ENCODE measurements at regions not wholly inside any gene's neighbourhood (a gene's known extent, or its start where the extent isn't known, plus 50 kb on each side); places are given as distances from the start of the nearest gene placed in this dataset.
A peak's percentile ranks its signal among the peaks of the same experiment; 100 is the strongest.
"Not testable (repeated sequence)": the region's sequence is repeated elsewhere in the genome, so short reads cannot be mapped to it uniquely, and the experiment has no call there.

- H3K27ac ChIP-seq: no peak overlapping the region
- DNase-seq (ENCODE audit: low read depth, low spot score): no peak
Measured at GRCh38 chr5:142259758-142260157, 65.1 kb downstream of the SPRY4 start.

GRCh38 chr5:142255831-142256230, 69.0 kb downstream of the SPRY4 start:
- no peak for DNase-seq (ENCODE audit: low read depth, low spot score)
- H3K27ac ChIP-seq: no peak overlapping the region

GRCh38 chr5:142254431-142254830, 70.4 kb downstream of the SPRY4 start:
- no peak for DNase-seq (ENCODE audit: low read depth, low spot score)
- H3K27ac ChIP-seq: no peak overlapping the region

- DNase-seq (ENCODE audit: low read depth, low spot score): no peak
- no peak overlapping the region for H3K27ac ChIP-seq
Measured at GRCh38 chr5:142253938-142254337, 70.9 kb downstream of the SPRY4 start.

GRCh38 chr5:142250119-142250518, 74.7 kb downstream of the SPRY4 start:
- no peak for DNase-seq (ENCODE audit: low read depth, low spot score)
- H3K27ac ChIP-seq: no peak overlapping the region

- DNase-seq (ENCODE audit: low read depth, low spot score): no peak
- no peak overlapping the region for H3K27ac ChIP-seq
Measured at GRCh38 chr5:142248853-142249462, 75.9 kb downstream of the SPRY4 start.

- peak; percentile 24 for DNase-seq (ENCODE audit: low read depth, low spot score)
- H3K27ac ChIP-seq: peak overlapping the region; percentile 32
Measured at GRCh38 chr5:142246258-142246657, 78.6 kb downstream of the SPRY4 start.

GRCh38 chr5:142245786-142246185, 79.0 kb downstream of the SPRY4 start:
- peak overlapping the region; percentile 32 for H3K27ac ChIP-seq
- DNase-seq (ENCODE audit: low read depth, low spot score): no peak

GRCh38 chr5:142244440-142244839, 80.4 kb downstream of the SPRY4 start:
- no peak for DNase-seq (ENCODE audit: low read depth, low spot score)

GRCh38 chr5:142242272-142242671, 82.5 kb downstream of the SPRY4 start:
- no peak for DNase-seq (ENCODE audit: low read depth, low spot score)
- no peak overlapping the region for H3K27ac ChIP-seq

More at GRCh38 chr5:142244440-142244839, 80.4 kb downstream of the SPRY4 start:
- H3K27ac ChIP-seq: no peak overlapping the region

GRCh38 chr5:142239394-142240159, 85.2 kb downstream of the SPRY4 start:
- DNase-seq (ENCODE audit: low read depth, low spot score): no peak
- peak overlapping the region; percentile 10 for H3K27ac ChIP-seq

- DNase-seq (ENCODE audit: low read depth, low spot score): no peak
- no peak overlapping the region for H3K27ac ChIP-seq
Measured at GRCh38 chr5:142237707-142238106, 87.1 kb downstream of the SPRY4 start.

GRCh38 chr5:142236673-142237290, 88.0 kb downstream of the SPRY4 start:
- H3K27ac ChIP-seq; DNase-seq (ENCODE audit: low read depth, low spot score): not testable (repeated sequence)

GRCh38 chr5:142235870-142236672, 88.8 kb downstream of the SPRY4 start:
- no peak overlapping the region for H3K27ac ChIP-seq
- no peak for DNase-seq (ENCODE audit: low read depth, low spot score)

GRCh38 chr5:142235050-142235797, 89.6 kb downstream of the SPRY4 start:
- H3K27ac ChIP-seq: no peak overlapping the region
- no peak for DNase-seq (ENCODE audit: low read depth, low spot score)

- DNase-seq (ENCODE audit: low read depth, low spot score): no peak
- no peak overlapping the region for H3K27ac ChIP-seq
Measured at GRCh38 chr5:142233083-142234032, 91.5 kb downstream of the SPRY4 start.

- not testable (repeated sequence) for DNase-seq (ENCODE audit: low read depth, low spot score); H3K27ac ChIP-seq
Measured at GRCh38 chr5:142230949-142231348, 93.9 kb downstream of the SPRY4 start.

GRCh38 chr5:142225141-142225540, 99.7 kb downstream of the SPRY4 start:
- DNase-seq (ENCODE audit: low read depth, low spot score): no peak
- no peak overlapping the region for H3K27ac ChIP-seq
